SK-N-SH (cell line): ENCODE measurements at regions not wholly inside any gene's neighbourhood (a gene's known extent, or its start where the extent isn't known, plus 50 kb on each side); places are given as distances from the start of the nearest gene placed in this dataset.

Source experiments
- CTCF ChIA-PET: fragments of 300-600, 350-600 bp; formaldehyde crosslinking; extraction: SDS; loops from one replicate; lab custom pipeline; 2021; lab: Yijun Ruan, JAX
- POLR2A ChIA-PET: fragments of 350-600 bp; sonication (Branson Sonifier 250); formaldehyde crosslinking; extraction: SDS; loops from one replicate; lab custom pipeline; 2020; ENCODE audit warnings: antibody characterized with exemption, inconsistent platforms; lab: Yijun Ruan, JAX
- DNase-seq: peaks from one replicate; pipeline ENCODE4 v3.0.0; 2012
- H2AFZ ChIP-seq: fragments of 200-600 bp; sonication (generic); 2 replicates; pipeline ENCODE4 v1.8.1; 2016; ENCODE audit warnings: antibody characterized with exemption, mild to moderate bottlenecking, low read depth
- H3F3A ChIP-seq: fragments of 200-600 bp; sonication (generic); replicated peaks from 2 replicates; pipeline ENCODE3; 2016; ENCODE audit warnings: antibody characterized with exemption, mild to moderate bottlenecking; ENCODE audit not compliant: insufficient read depth
- H3K27ac ChIP-seq, 2 experiments: fragments of 200-500 bp in 1 of 2; fragments of 200-600 bp in 1 of 2; sonication (Bioruptor generic) in 1 of 2; sonication (generic), shearing (Covaris generic) in 1 of 2; 2 replicates each; pipeline versions ENCODE4 v1.5.1 to v1.6.1; 2014 to 2016; ENCODE audit warnings: low read depth in 2 of 2, inconsistent platforms in 1 of 2, low read length in 1 of 2, mild to moderate bottlenecking in 1 of 2, mixed read lengths in 1 of 2
- H3K27me3 ChIP-seq: fragments of 200-600 bp; sonication (generic), shearing (Covaris generic); 2 replicates; pipeline ENCODE4 v1.6.1; 2016; ENCODE audit warnings: mixed run types; ENCODE audit not compliant: insufficient read depth
- H3K36me3 ChIP-seq, 2 experiments: fragments of 200-500 bp in 1 of 2; fragments of 200-600 bp in 1 of 2; sonication (Bioruptor generic) in 1 of 2; sonication (generic) in 1 of 2; replicated peaks in 1 of 2; 2 replicates each; pipeline versions ENCODE3 to v1.5.1; 2014 to 2016; ENCODE audit warnings: low read length in 1 of 2, mild to moderate bottlenecking in 1 of 2; ENCODE audit not compliant: insufficient read depth in 2 of 2, control insufficient read depth in 1 of 2
- H3K4me1 ChIP-seq, 2 experiments: fragments of 200-500 bp in 1 of 2; fragments of 200-600 bp in 1 of 2; sonication (Bioruptor generic) in 1 of 2; sonication (generic), shearing (Covaris generic) in 1 of 2; 2 replicates each; pipeline versions ENCODE4 v1.5.1 to v1.6.1; 2014 to 2016; ENCODE audit warnings: low read depth in 1 of 2, low read length in 1 of 2, mixed run types in 1 of 2; ENCODE audit not compliant: insufficient read depth in 2 of 2, control insufficient read depth in 1 of 2
- H3K4me2 ChIP-seq: fragments of 200-600 bp; sonication (generic), shearing (Covaris generic); 2 replicates; pipeline ENCODE4 v1.6.1; 2017; ENCODE audit warnings: mixed run types
- H3K4me3 ChIP-seq, 2 experiments: fragments of 200-500 bp in 1 of 2; fragments of 200-600 bp in 1 of 2; sonication (Bioruptor generic) in 1 of 2; sonication (generic), shearing (Covaris generic) in 1 of 2; 2 replicates each; pipeline versions ENCODE4 v1.5.1 to v1.8.1; 2014 to 2016; ENCODE audit warnings: low read depth in 2 of 2, inconsistent platforms in 1 of 2, low read length in 1 of 2, mild to moderate bottlenecking in 1 of 2, mixed read lengths in 1 of 2, moderate library complexity in 1 of 2
- H3K79me2 ChIP-seq: fragments of 200-600 bp; sonication (generic); 2 replicates; pipeline ENCODE4 v1.8.1; 2017; ENCODE audit warnings: mild to moderate bottlenecking; ENCODE audit not compliant: insufficient read depth
- H3K9ac ChIP-seq: fragments of 200-600 bp; sonication (generic); 2 replicates; pipeline ENCODE4 v1.6.1; 2017; ENCODE audit warnings: mixed run types
- H3K9me2 ChIP-seq: fragments of 200-600 bp; sonication (generic); 2 replicates; pipeline ENCODE4 v1.6.1; 2017; ENCODE audit warnings: mixed run types
- H3K9me3 ChIP-seq: fragments of 200-600 bp; sonication (generic); 2 replicates; pipeline ENCODE4 v1.6.1; 2017; ENCODE audit warnings: mixed run types, mild to moderate bottlenecking, moderate library complexity
- H4K20me1 ChIP-seq: fragments of 200-600 bp; sonication (generic); 2 replicates; pipeline ENCODE4 v1.6.1; 2017; ENCODE audit warnings: mild to moderate bottlenecking, mixed run types; ENCODE audit not compliant: insufficient read depth
- EP300 ChIP-seq, 2 experiments: IDR thresholded peaks; 2 replicates each; pipeline versions ENCODE4 v1.4.0 to v1.6.1; 2012; ENCODE audit warnings: borderline replicate concordance in 1 of 2, low read depth in 1 of 2, low read length in 1 of 2
- FOSL2 ChIP-seq: IDR thresholded peaks from 2 replicates; pipeline ENCODE4 v1.4.0; 2012; ENCODE audit warnings: low read depth, mild to moderate bottlenecking, moderate library complexity, borderline replicate concordance
- POLR2AphosphoS5 ChIP-seq: IDR thresholded peaks from 2 replicates; pipeline ENCODE4 v1.6.1; 2012; ENCODE audit warnings: low read depth, low read length
- RAD21 ChIP-seq: IDR thresholded peaks from 2 replicates; pipeline ENCODE4 v1.6.1; 2012; ENCODE audit warnings: mild to moderate bottlenecking, low read length
- RCOR1 ChIP-seq: fragments of 150-350 bp; IDR thresholded peaks from 2 replicates; pipeline ENCODE4 v1.6.1; 2017; ENCODE audit warnings: antibody characterized with exemption, low read length
- RXRA ChIP-seq: IDR thresholded peaks from 2 replicates; pipeline ENCODE4 v1.4.0; 2012; ENCODE audit warnings: low read depth, mild to moderate bottlenecking, borderline replicate concordance
- WGBS: methylation state at CpG from one replicate; pipeline ENCODE4 v1.1.6; 2017; ENCODE audit warnings: low lambda C conversion rate; 5-methylcytosine and 5-hydroxymethylcytosine counted together
- TF ChIP-seq, protein P1 (sequence below): fragments of 200-600 bp; sonication (generic); IDR thresholded peaks from 2 replicates; pipeline ENCODE4 v1.6.1; 2017; ENCODE audit warnings: antibody characterized with exemption, mild to moderate bottlenecking, moderate library complexity
- TF ChIP-seq, protein P2 (sequence below): fragments of 150-350 bp; IDR thresholded peaks from 2 replicates; pipeline ENCODE4 v1.6.1; 2016; ENCODE audit warnings: mild to moderate bottlenecking, low read depth, low read length
- TF ChIP-seq, protein P3 (sequence below): IDR thresholded peaks from 2 replicates; pipeline ENCODE4 v1.4.0; 2012; ENCODE audit warnings: low read depth, borderline replicate concordance

DNA sequence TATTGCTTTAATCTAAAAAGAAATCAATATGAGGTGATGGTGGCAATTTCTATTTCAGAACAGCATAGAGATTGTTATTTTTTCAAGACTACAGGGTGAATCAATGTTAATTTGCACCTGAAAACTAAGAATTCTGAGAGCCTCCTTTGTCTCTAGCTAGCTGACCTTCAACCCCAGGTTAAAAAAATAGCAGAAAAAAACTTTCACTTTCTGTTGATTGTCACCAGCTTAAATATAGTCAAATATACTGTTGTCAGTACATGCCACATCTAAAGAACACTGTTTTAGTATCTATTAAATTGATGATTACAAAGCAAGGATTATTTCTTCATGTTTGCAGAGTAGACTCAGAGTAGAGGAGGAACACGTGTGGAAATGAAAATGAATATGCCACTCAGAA is 1371.4 kb downstream of the MAT2B start:
- Histone ChIP-seq H3K9ac (no peak overlapping the region), H3K4me3 (no peak overlapping the region), H3K27me3 (no peaks in the 10 kb centered on the region), H3K4me1 (no peaks in the 10 kb centered on the region), H3K9me2 (no peaks in the 10 kb centered on the region), H3K9me3 (0 out of 2 replicates have a peak, but pooled peaks cover 10% of the 10 kb centered on the region), H2AFZ (no peak overlapping the region), H4K20me1 (no peaks in the 10 kb centered on the region), H3K36me3 (no peaks in the 10 kb centered on the region), H3K27ac (no peak overlapping the region), H3K79me2 (no peaks in the 10 kb centered on the region), H3F3A (no peaks in the 10 kb centered on the region), H3K4me2 (no peak overlapping the region)
- TF ChIP-seq RAD21: no peak
- TF ChIP-seq, protein P1, sequence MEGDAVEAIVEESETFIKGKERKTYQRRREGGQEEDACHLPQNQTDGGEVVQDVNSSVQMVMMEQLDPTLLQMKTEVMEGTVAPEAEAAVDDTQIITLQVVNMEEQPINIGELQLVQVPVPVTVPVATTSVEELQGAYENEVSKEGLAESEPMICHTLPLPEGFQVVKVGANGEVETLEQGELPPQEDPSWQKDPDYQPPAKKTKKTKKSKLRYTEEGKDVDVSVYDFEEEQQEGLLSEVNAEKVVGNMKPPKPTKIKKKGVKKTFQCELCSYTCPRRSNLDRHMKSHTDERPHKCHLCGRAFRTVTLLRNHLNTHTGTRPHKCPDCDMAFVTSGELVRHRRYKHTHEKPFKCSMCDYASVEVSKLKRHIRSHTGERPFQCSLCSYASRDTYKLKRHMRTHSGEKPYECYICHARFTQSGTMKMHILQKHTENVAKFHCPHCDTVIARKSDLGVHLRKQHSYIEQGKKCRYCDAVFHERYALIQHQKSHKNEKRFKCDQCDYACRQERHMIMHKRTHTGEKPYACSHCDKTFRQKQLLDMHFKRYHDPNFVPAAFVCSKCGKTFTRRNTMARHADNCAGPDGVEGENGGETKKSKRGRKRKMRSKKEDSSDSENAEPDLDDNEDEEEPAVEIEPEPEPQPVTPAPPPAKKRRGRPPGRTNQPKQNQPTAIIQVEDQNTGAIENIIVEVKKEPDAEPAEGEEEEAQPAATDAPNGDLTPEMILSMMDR: no peak
- CTCF ChIA-PET: interaction anchor here (0.6 kb wide), 1 partner anchor 1426 kb away, joined by 3 read pairs; no protein-coding TSS in a partner anchor
- no peak for DNase-seq
- 12% methylated on average over 1 of the region's 1 CpG for WGBS
- POLR2A ChIA-PET: no interaction called here

DNA sequence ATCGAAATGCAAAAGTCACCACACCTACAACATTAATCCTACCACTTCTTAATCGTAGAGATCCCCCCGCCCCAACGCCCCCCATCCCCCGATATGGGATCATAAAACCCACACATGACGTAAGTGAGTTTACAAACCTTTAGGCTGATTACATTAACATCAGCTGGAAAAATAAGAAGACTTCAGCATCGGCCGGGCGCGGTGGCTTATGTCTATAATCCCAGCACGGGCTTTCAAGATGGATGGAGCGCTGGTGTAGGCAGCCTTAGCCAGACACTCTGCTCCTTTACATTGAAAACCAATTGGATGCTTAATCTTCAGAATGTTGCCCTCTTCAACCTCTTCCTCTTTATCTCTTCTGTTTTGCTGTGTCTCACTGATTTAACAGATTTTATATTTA is 1376.0 kb downstream of the MAT2B start:
- CTCF ChIA-PET: no interaction called here
- TF ChIP-seq FOSL2 (no peak), POLR2AphosphoS5 (no peak), RXRA (no peak), EP300 (IDR thresholded peaks at IDR 0.05; ENCODE audit: borderline replicate concordance in 1 of 2, low read depth in 1 of 2, low read length in 1 of 2) (no peak), RCOR1 (no peak)
- TF ChIP-seq, protein P2, sequence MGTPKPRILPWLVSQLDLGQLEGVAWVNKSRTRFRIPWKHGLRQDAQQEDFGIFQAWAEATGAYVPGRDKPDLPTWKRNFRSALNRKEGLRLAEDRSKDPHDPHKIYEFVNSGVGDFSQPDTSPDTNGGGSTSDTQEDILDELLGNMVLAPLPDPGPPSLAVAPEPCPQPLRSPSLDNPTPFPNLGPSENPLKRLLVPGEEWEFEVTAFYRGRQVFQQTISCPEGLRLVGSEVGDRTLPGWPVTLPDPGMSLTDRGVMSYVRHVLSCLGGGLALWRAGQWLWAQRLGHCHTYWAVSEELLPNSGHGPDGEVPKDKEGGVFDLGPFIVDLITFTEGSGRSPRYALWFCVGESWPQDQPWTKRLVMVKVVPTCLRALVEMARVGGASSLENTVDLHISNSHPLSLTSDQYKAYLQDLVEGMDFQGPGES: no peak
- TF ChIP-seq, protein P3, sequence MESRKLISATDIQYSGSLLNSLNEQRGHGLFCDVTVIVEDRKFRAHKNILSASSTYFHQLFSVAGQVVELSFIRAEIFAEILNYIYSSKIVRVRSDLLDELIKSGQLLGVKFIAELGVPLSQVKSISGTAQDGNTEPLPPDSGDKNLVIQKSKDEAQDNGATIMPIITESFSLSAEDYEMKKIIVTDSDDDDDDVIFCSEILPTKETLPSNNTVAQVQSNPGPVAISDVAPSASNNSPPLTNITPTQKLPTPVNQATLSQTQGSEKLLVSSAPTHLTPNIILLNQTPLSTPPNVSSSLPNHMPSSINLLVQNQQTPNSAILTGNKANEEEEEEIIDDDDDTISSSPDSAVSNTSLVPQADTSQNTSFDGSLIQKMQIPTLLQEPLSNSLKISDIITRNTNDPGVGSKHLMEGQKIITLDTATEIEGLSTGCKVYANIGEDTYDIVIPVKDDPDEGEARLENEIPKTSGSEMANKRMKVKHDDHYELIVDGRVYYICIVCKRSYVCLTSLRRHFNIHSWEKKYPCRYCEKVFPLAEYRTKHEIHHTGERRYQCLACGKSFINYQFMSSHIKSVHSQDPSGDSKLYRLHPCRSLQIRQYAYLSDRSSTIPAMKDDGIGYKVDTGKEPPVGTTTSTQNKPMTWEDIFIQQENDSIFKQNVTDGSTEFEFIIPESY: no peak
- no peak for DNase-seq
- H3K27me3 ChIP-seq: no peaks in the 10 kb centered on the region
- no peak overlapping the region for H3K27ac ChIP-seq
- H3K9me3 ChIP-seq: no peaks in the 10 kb centered on the region
- H3K9ac ChIP-seq: no peak overlapping the region
- no peaks in the 10 kb centered on the region for H3K4me1 ChIP-seq
- H2AFZ ChIP-seq: no peak overlapping the region
- POLR2A ChIA-PET: no interaction called here
- no peaks in the 10 kb centered on the region for H3F3A ChIP-seq
- no peaks in the 10 kb centered on the region for H4K20me1 ChIP-seq
- H3K36me3 ChIP-seq: no peaks in the 10 kb centered on the region
- WGBS: 62% methylated on average over 12 of the region's 12 CpGs
- no peak overlapping the region for H3K4me3 ChIP-seq
- no peak overlapping the region for H3K4me2 ChIP-seq
- no peaks in the 10 kb centered on the region for H3K9me2 ChIP-seq
- no peaks in the 10 kb centered on the region for H3K79me2 ChIP-seq
